K562 (cell line): ENCODE measurements at regions not wholly inside any gene's neighbourhood (a gene's known extent, or its start where the extent isn't known, plus 50 kb on each side); places are given as distances from the start of the nearest gene placed in this dataset.
"Not testable (repeated sequence)": the region's sequence is repeated elsewhere in the genome, so short reads cannot be mapped to it uniquely, and the experiment has no call there.

Experiments used
- ATAC-seq: fragments of 200-7000 bp; cut with Tn5 transposase; 3 replicates; pipeline ENCODE4 v1.9.1; 2020; ENCODE audit warnings: moderate library complexity
- BruUV-seq: library from RNA; stranded (reverse); fragments of 400-500 nt; replicated peaks from 2 replicates; lab custom pipeline; 2021; lab: Mats Ljungman, UMichigan
- CTCF ChIA-PET: fragments of 300-600 bp; formaldehyde crosslinking; extraction: SDS; loops from one replicate; lab custom pipeline; 2021; ENCODE audit warnings: low intra/inter-chr PET ratio; lab: Yijun Ruan, JAX
- POLR2A ChIA-PET: fragments of 300-600, 350-650 bp; sonication (Branson Sonifier 250); formaldehyde crosslinking; extraction: SDS; loops from one replicate; lab custom pipeline; 2021; ENCODE audit warnings: antibody characterized with exemption, inconsistent platforms; lab: Yijun Ruan, JAX
- DNase-seq, 4 experiments: peaks; one replicate each; pipeline versions ENCODE4 v3.0.0 to v3.0.0-alpha.2; 2011 to 2018; ENCODE audit warnings: low spot score in 3 of 4, mixed read lengths in 3 of 4; ENCODE audit errors: extremely low read depth in 1 of 4
- FAIRE-seq: peaks from 2 replicates; lab custom pipeline; 2011; peaks lifted over from hg19 to GRCh38; lab: Jason Lieb, UNC
- H2AFZ ChIP-seq: 2 replicates; pipeline ENCODE4 v1.6.0; 2011; ENCODE audit warnings: low read depth, low read length, control low read depth, inconsistent platforms
- H3K27ac ChIP-seq: fragments of 200-600 bp; 3 replicates; pipeline ENCODE4 v1.8.0; 2011; ENCODE audit warnings: low read depth, mild to moderate bottlenecking, control low read depth, inconsistent platforms, low read length, moderate library complexity, mixed read lengths; ENCODE audit errors: extremely low read depth
- H3K27me3 ChIP-seq, 2 experiments: fragments of 300-600 bp in 1 of 2; 2 replicates in 1 of 2; 3 replicates in 1 of 2; pipeline versions ENCODE4 v1.6.0 to v1.8.0; 2011; ENCODE audit warnings: inconsistent platforms in 2 of 2, low read length in 2 of 2, mild to moderate bottlenecking in 1 of 2, mixed read lengths in 1 of 2, moderate library complexity in 1 of 2; ENCODE audit not compliant: control insufficient read depth in 2 of 2, insufficient read depth in 2 of 2
- H3K36me3 ChIP-seq: fragments of 300-600 bp; 3 replicates; pipeline ENCODE4 v1.8.0; 2011; ENCODE audit warnings: mild to moderate bottlenecking, low read length, inconsistent platforms; ENCODE audit not compliant: control insufficient read depth, insufficient read depth
- H3K4me1 ChIP-seq, 2 experiments: fragments of 200-600 bp in 1 of 2; replicated peaks in 1 of 2; 2 replicates in 1 of 2; 3 replicates in 1 of 2; pipeline versions ENCODE4 v1.5.1 to v1.8.0; 2011; ENCODE audit warnings: inconsistent platforms in 2 of 2, low read length in 2 of 2, mild to moderate bottlenecking in 1 of 2, mixed read lengths in 1 of 2, moderate library complexity in 1 of 2; ENCODE audit not compliant: control insufficient read depth in 2 of 2, insufficient read depth in 2 of 2
- H3K4me2 ChIP-seq: 2 replicates; pipeline ENCODE4 v1.6.1; 2011; ENCODE audit warnings: low read length, control low read depth, inconsistent platforms, mixed read lengths; ENCODE audit not compliant: insufficient read depth
- H3K4me3 ChIP-seq: fragments of 200-600 bp; sonication (generic), shearing (Covaris generic); 2 replicates; pipeline ENCODE4 v1.5.1; 2016; ENCODE audit warnings: control low read depth, inconsistent platforms
- H3K79me2 ChIP-seq: fragments of 200-600 bp; 3 replicates; pipeline ENCODE4 v1.8.0; 2011; ENCODE audit warnings: low read length, inconsistent platforms; ENCODE audit not compliant: control insufficient read depth, insufficient read depth
- H3K9ac ChIP-seq, 2 experiments: 2 replicates each; pipeline versions ENCODE4 v1.6.0 to v1.6.1; 2011; ENCODE audit warnings: low read depth in 2 of 2, low read length in 2 of 2, control low read depth in 1 of 2, inconsistent platforms in 1 of 2, mild to moderate bottlenecking in 1 of 2, mixed read lengths in 1 of 2; ENCODE audit not compliant: insufficient read depth in 1 of 2
- H3K9me1 ChIP-seq: one replicate; pipeline ENCODE4 v1.6.0; 2011; ENCODE audit warnings: inconsistent platforms, mild to moderate bottlenecking, low read length, moderate library complexity; ENCODE audit not compliant: control insufficient read depth, insufficient read depth
- H3K9me3 ChIP-seq: replicated peaks from 2 replicates; pipeline ENCODE4 v1.5.1; 2011; ENCODE audit warnings: low read depth, low read length, inconsistent platforms; ENCODE audit not compliant: control insufficient read depth, insufficient read depth
- H4K20me1 ChIP-seq: replicated peaks from 2 replicates; pipeline ENCODE4 v1.6.1; 2011; ENCODE audit warnings: low read length, inconsistent platforms, mixed read lengths; ENCODE audit not compliant: control insufficient read depth, insufficient read depth
- FOXP4 ChIP-seq: sonication (generic); formaldehyde crosslinking; IDR thresholded peaks from 2 replicates; pipeline ENCODE4 v1.8.0; 2022; ENCODE audit warnings: mild to moderate bottlenecking, missing genetic modification reagents, borderline replicate concordance
- NFYB ChIP-seq: IDR thresholded peaks from 2 replicates; pipeline ENCODE4 v1.6.1; 2011; ENCODE audit warnings: mild to moderate bottlenecking, moderate library complexity; ENCODE audit not compliant: insufficient read length; ENCODE audit errors: extremely low read depth
- RBM15 ChIP-seq: fragments of 200-400 bp; formaldehyde crosslinking; IDR thresholded peaks from 2 replicates; pipeline ENCODE4 v1.6.1; 2018; ENCODE audit warnings: mild to moderate bottlenecking, low read length, moderate library complexity; ENCODE audit not compliant: insufficient read depth
- REST ChIP-seq, 2 experiments: fragments of 450-650 bp; formaldehyde crosslinking in 1 of 2; IDR thresholded peaks; 2 replicates each; pipeline versions ENCODE4 v1.4.0 to v1.6.1; 2014 to 2020; ENCODE audit warnings: mild to moderate bottlenecking in 2 of 2, borderline replicate concordance in 1 of 2, low read depth in 1 of 2
- ZFP1 ChIP-seq: fragments of 450-650 bp; formaldehyde crosslinking; IDR thresholded peaks from 2 replicates; pipeline ENCODE4 v1.4.0; 2020; ENCODE audit warnings: mild to moderate bottlenecking, mixed read lengths
- WGBS: fragments of 100-300 bp; shearing (Covaris generic); methylation state at CpG from one replicate; pipeline ENCODE4 v1.1.6; 2016; ENCODE audit warnings: low coverage, mixed read lengths; ENCODE audit not compliant: insufficient coverage; ENCODE audit errors: missing lambda C conversion rate; 5-methylcytosine and 5-hydroxymethylcytosine counted together
- in situ Hi-C: fragments of 300-500 bp; cut with MboI; formaldehyde crosslinking; loops from 4 replicates; pipeline ENCODE4 v1.15.0; 2018; ENCODE audit warnings: inconsistent platforms, mixed read lengths
- intact Hi-C: fragments of 100-400 bp; cut with micrococcal nuclease; formaldehyde crosslinking; loops from 2 replicates; pipeline ENCODE4 v1.14.2; 2022

GRCh38 chr1:56246726-56247125 is 332.6 kb downstream of the PLPP3 start:
- POLR2A ChIA-PET, H3K4me3 ChIP-seq, H3K9ac ChIP-seq, BruUV-seq, DNase-seq, H3K27me3 ChIP-seq, H4K20me1 ChIP-seq, CTCF ChIA-PET, H3K9me1 ChIP-seq, H3K36me3 ChIP-seq, ATAC-seq, intact Hi-C loops, H2AFZ ChIP-seq, H3K79me2 ChIP-seq, H3K4me1 ChIP-seq, H3K27ac ChIP-seq, H3K9me3 ChIP-seq, in situ Hi-C loops, H3K4me2 ChIP-seq: not testable (repeated sequence)
- FAIRE-seq: peak; percentile 6
- 10% methylated on average over 2 of the region's 2 CpGs for WGBS

GRCh38 chr1:56240400-56240799 is 339.0 kb downstream of the PLPP3 start:
- no peak for FAIRE-seq
- Histone ChIP-seq H4K20me1 (no peaks in the 10 kb centered on the region), H3K27me3 (no peaks in the 10 kb centered on the region), H3K4me1 (no peaks in the 10 kb centered on the region), H3K27ac (no peak overlapping the region), H3K4me3 (no peak overlapping the region), H3K9me1 (no peaks in the 10 kb centered on the region), H3K9ac (no peak overlapping the region), H3K79me2 (no peaks in the 10 kb centered on the region), H2AFZ (no peak overlapping the region), H3K36me3 (no peaks in the 10 kb centered on the region), H3K9me3 (no peaks in the 10 kb centered on the region), H3K4me2 (no peak overlapping the region)
- CTCF ChIA-PET: no interaction called here
- in situ Hi-C loops: no loop called here
- no peak for DNase-seq
- 0% methylated on average over 1 of the region's 1 CpG for WGBS
- no peak for ATAC-seq
- intact Hi-C loops: no loop called here
- POLR2A ChIA-PET: no interaction called here
- no TSS peak for BruUV-seq
- no peak for TF ChIP-seq ZFP1 (CRISPR knock-in tag)
- TF ChIP-seq FOXP4 (CRISPR knock-in tag): no peak
- no peak for TF ChIP-seq NFYB
- TF ChIP-seq REST (IDR thresholded peaks at IDR 0.05; ENCODE audit: borderline replicate concordance): no peak
- TF ChIP-seq REST (CRISPR knock-in tag; IDR thresholded peaks at IDR 0.05; ENCODE audit: low read depth): no peak
- no peak for TF ChIP-seq RBM15
